GM12878 (cell line): ENCODE measurements at regions not wholly inside any gene's neighbourhood (a gene's known extent, or its start where the extent isn't known, plus 50 kb on each side); places are given as distances from the start of the nearest gene placed in this dataset.

Source experiments
- ATAC-seq: fragments of 200-7000 bp; cut with Tn5 transposase; 3 replicates; pipeline ENCODE4 v1.9.1; 2020; ENCODE audit warnings: mild to moderate bottlenecking, moderate library complexity
- BruUV-seq: library from RNA; stranded (reverse); fragments of 400-500 nt; replicated peaks from 2 replicates; lab custom pipeline; 2021; lab: Mats Ljungman, UMichigan
- CTCF ChIA-PET: fragments of 300-600 bp; sonication (Branson Sonifier 250); formaldehyde crosslinking; extraction: SDS; loops from one replicate; lab custom pipeline; 2021; ENCODE audit warnings: inconsistent platforms; lab: Yijun Ruan, JAX
- POLR2A ChIA-PET: fragments of 350-600 bp; formaldehyde crosslinking; extraction: SDS; loops from one replicate; lab custom pipeline; 2021; ENCODE audit warnings: inconsistent platforms; lab: Charles Lee
- RAD21 ChIA-PET: fragments of 300-600 bp; sonication (Branson Sonifier 250); formaldehyde crosslinking; loops from one replicate; lab custom pipeline; 2023; ENCODE audit warnings: antibody characterized with exemption; ENCODE audit not compliant: unreplicated experiment; lab: Charles Lee
- SMC1A ChIA-PET: fragments of 300-600 bp; sonication (Branson Sonifier 250); formaldehyde crosslinking; loops from one replicate; lab custom pipeline; 2023; ENCODE audit not compliant: unreplicated experiment, uncharacterized antibody; lab: Charles Lee
- DNase-seq: peaks from one replicate; pipeline ENCODE4 v3.0.0-alpha.2; 2011; ENCODE audit warnings: low read depth, low spot score
- FAIRE-seq: peaks from 3 replicates; lab custom pipeline; 2011; peaks lifted over from hg19 to GRCh38; lab: Jason Lieb, UNC
- H2AFZ ChIP-seq: 2 replicates; pipeline ENCODE4 v1.6.0; 2011; ENCODE audit warnings: low read depth, low read length, control low read depth; ENCODE audit not compliant: control insufficient read depth
- H3K27ac ChIP-seq: 2 replicates; pipeline ENCODE4 v1.5.1; 2011; ENCODE audit warnings: control low read depth; ENCODE audit not compliant: control insufficient read depth, insufficient read depth
- H3K27me3 ChIP-seq, 2 experiments: replicated peaks in 1 of 2; 2 replicates each; pipeline versions ENCODE4 v1.6.0 to v1.6.1; 2011; ENCODE audit warnings: low read length in 1 of 2; ENCODE audit not compliant: control insufficient read depth in 2 of 2, insufficient read depth in 2 of 2
- H3K36me3 ChIP-seq, 2 experiments: 2 replicates each; pipeline ENCODE4 v1.5.1; 2011; ENCODE audit warnings: low read length in 1 of 2; ENCODE audit not compliant: control insufficient read depth in 2 of 2, insufficient read depth in 2 of 2
- H3K4me1 ChIP-seq: 2 replicates; pipeline ENCODE4 v1.6.1; 2011; ENCODE audit warnings: mild to moderate bottlenecking, low read length, moderate library complexity, mixed read lengths; ENCODE audit not compliant: control insufficient read depth, insufficient read depth
- H3K4me2 ChIP-seq: 2 replicates; pipeline ENCODE4 v1.6.0; 2011; ENCODE audit warnings: control low read depth; ENCODE audit not compliant: control insufficient read depth, insufficient read depth
- H3K4me3 ChIP-seq: fragments of 200-600 bp; sonication (generic); 2 replicates; pipeline ENCODE4 v1.5.1; 2016
- H3K79me2 ChIP-seq: 2 replicates; pipeline ENCODE4 v1.6.0; 2011; ENCODE audit warnings: low read length; ENCODE audit not compliant: control insufficient read depth, insufficient read depth
- H3K9ac ChIP-seq: 2 replicates; pipeline ENCODE4 v1.8.0; 2011; ENCODE audit warnings: low read length, control low read depth, mixed read lengths; ENCODE audit not compliant: control insufficient read depth, insufficient read depth
- H3K9me3 ChIP-seq: replicated peaks from 3 replicates; pipeline ENCODE4 v1.5.1; 2011; ENCODE audit warnings: mild to moderate bottlenecking, low read length; ENCODE audit not compliant: control insufficient read depth, insufficient read depth
- H4K20me1 ChIP-seq: 2 replicates; pipeline ENCODE4 v1.6.0; 2011; ENCODE audit not compliant: control insufficient read depth, insufficient read depth
- BRCA1 ChIP-seq: IDR thresholded peaks from 2 replicates; pipeline ENCODE4 v1.6.1; 2011; ENCODE audit warnings: low read depth, low read length, improper control_type of control experiment
- CREB1 ChIP-seq: IDR thresholded peaks from 2 replicates; pipeline ENCODE4 v1.6.1; 2012; ENCODE audit warnings: low read depth, mild to moderate bottlenecking, inconsistent platforms
- FOXK2 ChIP-seq: fragments of 450-650 bp; IDR thresholded peaks from 2 replicates; pipeline ENCODE4 v1.6.1; 2017; ENCODE audit warnings: mild to moderate bottlenecking, moderate library complexity
- IKZF2 ChIP-seq, 2 experiments: fragments of 450-650 bp; IDR thresholded peaks; 2 replicates each; pipeline ENCODE4 v1.6.1; 2017; ENCODE audit warnings: mild to moderate bottlenecking in 2 of 2, moderate library complexity in 2 of 2
- KDM1A ChIP-seq: fragments of 200-600 bp; sonication (generic); IDR thresholded peaks from 2 replicates; pipeline ENCODE4 v1.6.1; 2016; ENCODE audit warnings: borderline replicate concordance
- MTA3 ChIP-seq: IDR thresholded peaks from 2 replicates; pipeline ENCODE4 v1.6.1; 2012; ENCODE audit warnings: low read length, inconsistent platforms, borderline replicate concordance
- NR2F1 ChIP-seq: fragments of 450-650 bp; conservative IDR thresholded peaks from 2 replicates; pipeline ENCODE4 v1.6.1; 2017; ENCODE audit warnings: mild to moderate bottlenecking
- PML ChIP-seq: IDR thresholded peaks from 2 replicates; pipeline ENCODE4 v1.6.1; 2012; ENCODE audit warnings: low read length, inconsistent platforms
- RAD51 ChIP-seq: fragments of 450-650 bp; IDR thresholded peaks from 2 replicates; pipeline ENCODE4 v1.6.1; 2016; ENCODE audit warnings: moderate library complexity, mild to moderate bottlenecking, inconsistent platforms
- RFX5 ChIP-seq: IDR thresholded peaks from 2 replicates; pipeline ENCODE4 v1.6.1; 2011; ENCODE audit warnings: low read depth, low read length, improper control_type of control experiment
- SMARCA5 ChIP-seq: fragments of 450-650 bp; IDR thresholded peaks from 2 replicates; pipeline ENCODE4 v1.6.1; 2017; ENCODE audit warnings: mild to moderate bottlenecking
- ZBED1 ChIP-seq: IDR thresholded peaks from 2 replicates; pipeline ENCODE4 v1.6.1; 2016; ENCODE audit warnings: borderline replicate concordance
- ZNF207 ChIP-seq: fragments of 450-650 bp; IDR thresholded peaks from 2 replicates; pipeline ENCODE4 v1.6.1; 2014; ENCODE audit warnings: antibody characterized with exemption, mild to moderate bottlenecking, borderline replicate concordance
- WGBS: methylation state at CpG from one replicate; pipeline ENCODE4 v1.1.6; 2016; ENCODE audit warnings: low lambda C conversion rate; ENCODE audit not compliant: insufficient replicate concordance, insufficient coverage; ENCODE audit errors: missing lambda C conversion rate; 5-methylcytosine and 5-hydroxymethylcytosine counted together
- in situ Hi-C: fragments of 300-500 bp; cut with MboI; formaldehyde crosslinking; loops from 9 replicates; pipeline ENCODE4 v1.14.3; 2018; ENCODE audit warnings: mixed read lengths
- intact Hi-C: fragments of 100-400 bp; cut with micrococcal nuclease; formaldehyde crosslinking; loops from one replicate; pipeline ENCODE4 v1.14.2; 2022; ENCODE audit not compliant: unreplicated experiment
- TF ChIP-seq, protein P1 (sequence below): fragments of 450-650 bp; formaldehyde crosslinking; IDR thresholded peaks from 2 replicates; pipeline ENCODE4 v1.5.0; 2022; ENCODE audit warnings: mild to moderate bottlenecking, missing genetic modification characterization
- TF ChIP-seq, protein P2 (sequence below): fragments of 450-650 bp; IDR thresholded peaks from 2 replicates; pipeline ENCODE4 v1.6.1; 2017; ENCODE audit warnings: antibody characterized with exemption, mild to moderate bottlenecking, moderate library complexity
- TF ChIP-seq, protein P3 (sequence below): fragments of 450-650 bp; IDR thresholded peaks from 2 replicates; pipeline ENCODE4 v1.6.1; 2016; ENCODE audit warnings: mild to moderate bottlenecking

DNA sequence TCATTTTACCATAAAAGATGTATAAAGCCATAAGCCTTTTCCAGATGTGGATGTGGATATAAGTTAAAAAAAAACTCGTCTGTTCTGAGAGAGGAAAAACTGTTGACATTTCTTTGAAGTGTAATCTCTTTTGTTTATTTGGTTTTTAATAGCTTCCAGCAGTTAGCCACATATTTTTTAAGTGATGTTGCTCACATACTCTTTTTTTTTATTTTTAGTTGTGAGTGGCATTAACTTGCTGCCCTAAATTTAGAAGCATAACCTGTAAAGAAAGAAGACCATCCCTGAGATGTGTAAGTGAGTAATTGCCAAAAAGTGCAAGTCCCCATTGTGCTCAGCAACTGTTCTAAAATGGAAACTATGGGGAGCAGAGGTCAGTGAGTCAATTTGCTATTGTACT lies 415.9 kb upstream of the MDFIC2 start:
- Histone ChIP-seq H4K20me1 (no peaks in the 10 kb centered on the region), H3K9ac (no peak overlapping the region), H3K36me3 (no peaks in the 10 kb centered on the region), H3K4me3 (no peak overlapping the region), H3K27me3 (no peaks in the 10 kb centered on the region), H3K4me2 (no peak overlapping the region), H3K27ac (no peak overlapping the region), H3K4me1 (no peaks in the 10 kb centered on the region), H3K79me2 (no peaks in the 10 kb centered on the region), H2AFZ (no peak overlapping the region), H3K9me3 (no peaks in the 10 kb centered on the region)
- DNase-seq: no peak
- ChIA-PET RAD21 (no interaction called here), SMC1A (no interaction called here), CTCF (no interaction called here), POLR2A (no interaction called here)
- WGBS: 6% methylated on average over 1 of the region's 1 CpG
- TF ChIP-seq SMARCA5 (no peak), RFX5 (no peak), IKZF2 (IDR thresholded peaks at IDR 0.05) (no peak), FOXK2 (no peak), RAD51 (no peak), NR2F1 (no peak), KDM1A (no peak), PML (no peak), ZBED1 (no peak), CREB1 (no peak), BRCA1 (no peak), MTA3 (no peak), ZNF207 (no peak)
- TF ChIP-seq, protein P1, sequence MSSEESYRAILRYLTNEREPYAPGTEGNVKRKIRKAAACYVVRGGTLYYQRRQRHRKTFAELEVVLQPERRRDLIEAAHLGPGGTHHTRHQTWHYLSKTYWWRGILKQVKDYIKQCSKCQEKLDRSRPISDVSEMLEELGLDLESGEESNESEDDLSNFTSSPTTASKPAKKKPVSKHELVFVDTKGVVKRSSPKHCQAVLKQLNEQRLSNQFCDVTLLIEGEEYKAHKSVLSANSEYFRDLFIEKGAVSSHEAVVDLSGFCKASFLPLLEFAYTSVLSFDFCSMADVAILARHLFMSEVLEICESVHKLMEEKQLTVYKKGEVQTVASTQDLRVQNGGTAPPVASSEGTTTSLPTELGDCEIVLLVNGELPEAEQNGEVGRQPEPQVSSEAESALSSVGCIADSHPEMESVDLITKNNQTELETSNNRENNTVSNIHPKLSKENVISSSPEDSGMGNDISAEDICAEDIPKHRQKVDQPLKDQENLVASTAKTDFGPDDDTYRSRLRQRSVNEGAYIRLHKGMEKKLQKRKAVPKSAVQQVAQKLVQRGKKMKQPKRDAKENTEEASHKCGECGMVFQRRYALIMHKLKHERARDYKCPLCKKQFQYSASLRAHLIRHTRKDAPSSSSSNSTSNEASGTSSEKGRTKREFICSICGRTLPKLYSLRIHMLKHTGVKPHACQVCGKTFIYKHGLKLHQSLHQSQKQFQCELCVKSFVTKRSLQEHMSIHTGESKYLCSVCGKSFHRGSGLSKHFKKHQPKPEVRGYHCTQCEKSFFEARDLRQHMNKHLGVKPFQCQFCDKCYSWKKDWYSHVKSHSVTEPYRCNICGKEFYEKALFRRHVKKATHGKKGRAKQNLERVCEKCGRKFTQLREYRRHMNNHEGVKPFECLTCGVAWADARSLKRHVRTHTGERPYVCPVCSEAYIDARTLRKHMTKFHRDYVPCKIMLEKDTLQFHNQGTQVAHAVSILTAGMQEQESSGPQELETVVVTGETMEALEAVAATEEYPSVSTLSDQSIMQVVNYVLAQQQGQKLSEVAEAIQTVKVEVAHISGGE (CRISPR knock-in tag): no peak
- TF ChIP-seq, protein P2, sequence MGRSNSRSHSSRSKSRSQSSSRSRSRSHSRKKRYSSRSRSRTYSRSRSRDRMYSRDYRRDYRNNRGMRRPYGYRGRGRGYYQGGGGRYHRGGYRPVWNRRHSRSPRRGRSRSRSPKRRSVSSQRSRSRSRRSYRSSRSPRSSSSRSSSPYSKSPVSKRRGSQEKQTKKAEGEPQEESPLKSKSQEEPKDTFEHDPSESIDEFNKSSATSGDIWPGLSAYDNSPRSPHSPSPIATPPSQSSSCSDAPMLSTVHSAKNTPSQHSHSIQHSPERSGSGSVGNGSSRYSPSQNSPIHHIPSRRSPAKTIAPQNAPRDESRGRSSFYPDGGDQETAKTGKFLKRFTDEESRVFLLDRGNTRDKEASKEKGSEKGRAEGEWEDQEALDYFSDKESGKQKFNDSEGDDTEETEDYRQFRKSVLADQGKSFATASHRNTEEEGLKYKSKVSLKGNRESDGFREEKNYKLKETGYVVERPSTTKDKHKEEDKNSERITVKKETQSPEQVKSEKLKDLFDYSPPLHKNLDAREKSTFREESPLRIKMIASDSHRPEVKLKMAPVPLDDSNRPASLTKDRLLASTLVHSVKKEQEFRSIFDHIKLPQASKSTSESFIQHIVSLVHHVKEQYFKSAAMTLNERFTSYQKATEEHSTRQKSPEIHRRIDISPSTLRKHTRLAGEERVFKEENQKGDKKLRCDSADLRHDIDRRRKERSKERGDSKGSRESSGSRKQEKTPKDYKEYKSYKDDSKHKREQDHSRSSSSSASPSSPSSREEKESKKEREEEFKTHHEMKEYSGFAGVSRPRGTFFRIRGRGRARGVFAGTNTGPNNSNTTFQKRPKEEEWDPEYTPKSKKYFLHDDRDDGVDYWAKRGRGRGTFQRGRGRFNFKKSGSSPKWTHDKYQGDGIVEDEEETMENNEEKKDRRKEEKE: no peak
- TF ChIP-seq, protein P3, sequence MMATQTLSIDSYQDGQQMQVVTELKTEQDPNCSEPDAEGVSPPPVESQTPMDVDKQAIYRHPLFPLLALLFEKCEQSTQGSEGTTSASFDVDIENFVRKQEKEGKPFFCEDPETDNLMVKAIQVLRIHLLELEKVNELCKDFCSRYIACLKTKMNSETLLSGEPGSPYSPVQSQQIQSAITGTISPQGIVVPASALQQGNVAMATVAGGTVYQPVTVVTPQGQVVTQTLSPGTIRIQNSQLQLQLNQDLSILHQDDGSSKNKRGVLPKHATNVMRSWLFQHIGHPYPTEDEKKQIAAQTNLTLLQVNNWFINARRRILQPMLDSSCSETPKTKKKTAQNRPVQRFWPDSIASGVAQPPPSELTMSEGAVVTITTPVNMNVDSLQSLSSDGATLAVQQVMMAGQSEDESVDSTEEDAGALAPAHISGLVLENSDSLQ: no peak
- FAIRE-seq: no peak
- BruUV-seq: no TSS peak
- ATAC-seq: no peak
- intact Hi-C loops: no loop called here
- in situ Hi-C loops: no loop called here
